SK-N-SH (cell line): ENCODE measurements at regions not wholly inside any gene's neighbourhood (a gene's known extent, or its start where the extent isn't known, plus 50 kb on each side); places are given as distances from the start of the nearest gene placed in this dataset.
"Not testable (repeated sequence)": the region's sequence is repeated elsewhere in the genome, so short reads cannot be mapped to it uniquely, and the experiment has no call there.

Source experiments
- CTCF ChIA-PET: fragments of 300-600, 350-600 bp; formaldehyde crosslinking; extraction: SDS; loops from one replicate; lab custom pipeline; 2021; lab: Yijun Ruan, JAX
- POLR2A ChIA-PET: fragments of 350-600 bp; sonication (Branson Sonifier 250); formaldehyde crosslinking; extraction: SDS; loops from one replicate; lab custom pipeline; 2020; ENCODE audit warnings: antibody characterized with exemption, inconsistent platforms; lab: Yijun Ruan, JAX
- DNase-seq: peaks from one replicate; pipeline ENCODE4 v3.0.0; 2012
- H2AFZ ChIP-seq: fragments of 200-600 bp; sonication (generic); 2 replicates; pipeline ENCODE4 v1.8.1; 2016; ENCODE audit warnings: antibody characterized with exemption, mild to moderate bottlenecking, low read depth
- H3F3A ChIP-seq: fragments of 200-600 bp; sonication (generic); replicated peaks from 2 replicates; pipeline ENCODE3; 2016; ENCODE audit warnings: antibody characterized with exemption, mild to moderate bottlenecking; ENCODE audit not compliant: insufficient read depth
- H3K27ac ChIP-seq, 2 experiments: fragments of 200-500 bp in 1 of 2; fragments of 200-600 bp in 1 of 2; sonication (Bioruptor generic) in 1 of 2; sonication (generic), shearing (Covaris generic) in 1 of 2; 2 replicates each; pipeline versions ENCODE4 v1.5.1 to v1.6.1; 2014 to 2016; ENCODE audit warnings: low read depth in 2 of 2, inconsistent platforms in 1 of 2, low read length in 1 of 2, mild to moderate bottlenecking in 1 of 2, mixed read lengths in 1 of 2
- H3K27me3 ChIP-seq: fragments of 200-600 bp; sonication (generic), shearing (Covaris generic); 2 replicates; pipeline ENCODE4 v1.6.1; 2016; ENCODE audit warnings: mixed run types; ENCODE audit not compliant: insufficient read depth
- H3K36me3 ChIP-seq, 2 experiments: fragments of 200-500 bp in 1 of 2; fragments of 200-600 bp in 1 of 2; sonication (Bioruptor generic) in 1 of 2; sonication (generic) in 1 of 2; replicated peaks in 1 of 2; 2 replicates each; pipeline versions ENCODE3 to v1.5.1; 2014 to 2016; ENCODE audit warnings: low read length in 1 of 2, mild to moderate bottlenecking in 1 of 2; ENCODE audit not compliant: insufficient read depth in 2 of 2, control insufficient read depth in 1 of 2
- H3K4me1 ChIP-seq, 2 experiments: fragments of 200-500 bp in 1 of 2; fragments of 200-600 bp in 1 of 2; sonication (Bioruptor generic) in 1 of 2; sonication (generic), shearing (Covaris generic) in 1 of 2; 2 replicates each; pipeline versions ENCODE4 v1.5.1 to v1.6.1; 2014 to 2016; ENCODE audit warnings: low read depth in 1 of 2, low read length in 1 of 2, mixed run types in 1 of 2; ENCODE audit not compliant: insufficient read depth in 2 of 2, control insufficient read depth in 1 of 2
- H3K4me2 ChIP-seq: fragments of 200-600 bp; sonication (generic), shearing (Covaris generic); 2 replicates; pipeline ENCODE4 v1.6.1; 2017; ENCODE audit warnings: mixed run types
- H3K4me3 ChIP-seq, 2 experiments: fragments of 200-500 bp in 1 of 2; fragments of 200-600 bp in 1 of 2; sonication (Bioruptor generic) in 1 of 2; sonication (generic), shearing (Covaris generic) in 1 of 2; 2 replicates each; pipeline versions ENCODE4 v1.5.1 to v1.8.1; 2014 to 2016; ENCODE audit warnings: low read depth in 2 of 2, inconsistent platforms in 1 of 2, low read length in 1 of 2, mild to moderate bottlenecking in 1 of 2, mixed read lengths in 1 of 2, moderate library complexity in 1 of 2
- H3K79me2 ChIP-seq: fragments of 200-600 bp; sonication (generic); 2 replicates; pipeline ENCODE4 v1.8.1; 2017; ENCODE audit warnings: mild to moderate bottlenecking; ENCODE audit not compliant: insufficient read depth
- H3K9ac ChIP-seq: fragments of 200-600 bp; sonication (generic); 2 replicates; pipeline ENCODE4 v1.6.1; 2017; ENCODE audit warnings: mixed run types
- H3K9me2 ChIP-seq: fragments of 200-600 bp; sonication (generic); 2 replicates; pipeline ENCODE4 v1.6.1; 2017; ENCODE audit warnings: mixed run types
- H3K9me3 ChIP-seq: fragments of 200-600 bp; sonication (generic); 2 replicates; pipeline ENCODE4 v1.6.1; 2017; ENCODE audit warnings: mixed run types, mild to moderate bottlenecking, moderate library complexity
- H4K20me1 ChIP-seq: fragments of 200-600 bp; sonication (generic); 2 replicates; pipeline ENCODE4 v1.6.1; 2017; ENCODE audit warnings: mild to moderate bottlenecking, mixed run types; ENCODE audit not compliant: insufficient read depth
- ELF1 ChIP-seq: IDR thresholded peaks from 2 replicates; pipeline ENCODE4 v1.4.0; 2012
- EP300 ChIP-seq, 2 experiments: IDR thresholded peaks; 2 replicates each; pipeline versions ENCODE4 v1.4.0 to v1.6.1; 2012; ENCODE audit warnings: borderline replicate concordance in 1 of 2, low read depth in 1 of 2, low read length in 1 of 2
- FOSL2 ChIP-seq: IDR thresholded peaks from 2 replicates; pipeline ENCODE4 v1.4.0; 2012; ENCODE audit warnings: low read depth, mild to moderate bottlenecking, moderate library complexity, borderline replicate concordance
- GATA2 ChIP-seq: sonication (generic); formaldehyde crosslinking; IDR thresholded peaks from 2 replicates; pipeline ENCODE4 v1.5.0; 2020; ENCODE audit warnings: mild to moderate bottlenecking, missing genetic modification reagents
- JUND ChIP-seq: IDR thresholded peaks from 2 replicates; pipeline ENCODE4 v1.4.0; 2012
- MXI1 ChIP-seq: IDR thresholded peaks from 2 replicates; pipeline ENCODE4 v1.6.1; 2012; ENCODE audit warnings: mild to moderate bottlenecking, low read depth, low read length, improper control_type of control experiment
- POLR2AphosphoS5 ChIP-seq: IDR thresholded peaks from 2 replicates; pipeline ENCODE4 v1.6.1; 2012; ENCODE audit warnings: low read depth, low read length
- RAD21 ChIP-seq: IDR thresholded peaks from 2 replicates; pipeline ENCODE4 v1.6.1; 2012; ENCODE audit warnings: mild to moderate bottlenecking, low read length
- REST ChIP-seq: IDR thresholded peaks from 2 replicates; pipeline ENCODE4 v1.6.1; 2012; ENCODE audit warnings: mild to moderate bottlenecking, low read depth, low read length, moderate library complexity
- RFX5 ChIP-seq: IDR thresholded peaks from 2 replicates; pipeline ENCODE4 v1.6.1; 2012; ENCODE audit warnings: mild to moderate bottlenecking, improper control_type of control experiment, low read length
- SMC3 ChIP-seq: IDR thresholded peaks from 2 replicates; pipeline ENCODE4 v1.6.1; 2012; ENCODE audit warnings: low read depth, low read length, improper control_type of control experiment
- TCF12 ChIP-seq: IDR thresholded peaks from 2 replicates; pipeline ENCODE4 v1.4.0; 2012
- USF1 ChIP-seq: IDR thresholded peaks from 2 replicates; pipeline ENCODE4 v1.4.0; 2012; ENCODE audit warnings: low read depth, borderline replicate concordance
- YY1 ChIP-seq: IDR thresholded peaks from 2 replicates; pipeline ENCODE4 v1.4.0; 2012; ENCODE audit warnings: low read depth, mild to moderate bottlenecking
- ZBTB33 ChIP-seq: IDR thresholded peaks from 2 replicates; pipeline ENCODE4 v1.4.0; 2012; ENCODE audit warnings: low read depth, borderline replicate concordance
- WGBS: methylation state at CpG from one replicate; pipeline ENCODE4 v1.1.6; 2017; ENCODE audit warnings: low lambda C conversion rate; 5-methylcytosine and 5-hydroxymethylcytosine counted together

DNA sequence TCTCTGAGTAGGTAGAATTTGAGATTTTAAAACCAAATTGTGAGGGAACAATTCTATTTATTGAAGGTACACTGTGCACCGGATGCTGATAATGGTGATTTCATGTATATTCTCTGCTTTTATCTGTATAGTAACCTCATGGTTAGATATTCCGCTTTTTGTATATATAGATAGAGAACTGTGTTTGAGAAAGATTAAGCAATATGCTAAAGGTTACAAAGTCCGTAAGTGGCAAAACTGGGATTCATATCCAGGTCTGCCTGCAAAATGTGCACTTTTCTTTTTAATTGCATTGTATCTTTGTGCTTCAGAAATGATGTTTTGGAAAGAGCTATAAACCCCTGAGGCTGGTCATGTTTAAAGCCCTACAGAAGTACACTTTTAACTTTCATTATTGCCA, 635.4 kb upstream of the NECTIN3 start:
- H3K27me3 ChIP-seq, result no peaks in the 10 kb centered on the region
- no peak for DNase-seq
- no peak overlapping the region for H3K9ac ChIP-seq
- no peak for TF ChIP-seq RFX5
- TF ChIP-seq POLR2AphosphoS5, result no peak
- no peak for TF ChIP-seq ELF1
- no peak for TF ChIP-seq GATA2
- no peak for TF ChIP-seq FOSL2
- no peak for TF ChIP-seq REST
- no peak for TF ChIP-seq TCF12
- TF ChIP-seq ZBTB33, result no peak
- TF ChIP-seq EP300 (IDR thresholded peaks at IDR 0.05; ENCODE audit: borderline replicate concordance in 1 of 2, low read depth in 1 of 2, low read length in 1 of 2), result no peak
- TF ChIP-seq SMC3, result no peak
- no peak for TF ChIP-seq USF1
- no peak for TF ChIP-seq MXI1
- no peak for TF ChIP-seq JUND
- no peak for TF ChIP-seq RAD21
- no peak for TF ChIP-seq YY1
- TF ChIP-seq, all 33 proteins: peak for 0
- ChIA-PET POLR2A (no interaction called here), CTCF (no interaction called here)
- Histone ChIP-seq H3K36me3 (no peaks in the 10 kb centered on the region), H2AFZ (no peak overlapping the region; the same call in 1 of the 2 replicates), H3K9me3 (no peaks in the 10 kb centered on the region), H3F3A (no peaks in the 10 kb centered on the region), H3K4me3 (no peak overlapping the region), H3K27ac (no peak overlapping the region), H3K79me2 (no peaks in the 10 kb centered on the region), H3K4me1 (no peaks in the 10 kb centered on the region), H4K20me1 (no peaks in the 10 kb centered on the region), H3K9me2 (no peaks in the 10 kb centered on the region), H3K4me2 (no peak overlapping the region)
- 93% methylated on average over 3 of the region's 3 CpGs for whole genome bisulfite sequencing

- H3K9me3 ChIP-seq, H3K27ac ChIP-seq, H3K36me3 ChIP-seq, H3K79me2 ChIP-seq, POLR2A ChIA-PET, H3K4me1 ChIP-seq, DNase-seq, H4K20me1 ChIP-seq, H3K27me3 ChIP-seq, H3K4me3 ChIP-seq, H3K9ac ChIP-seq, H2AFZ ChIP-seq, CTCF ChIA-PET, H3F3A ChIP-seq, H3K9me2 ChIP-seq, H3K4me2 ChIP-seq: not testable (repeated sequence)
- whole genome bisulfite sequencing, result 92% methylated on average over 23 of the region's 30 CpGs
These were observed 631.5 kb upstream of the NECTIN3 start for GRCh38 chr3:110440066-110440653.
